Skeletal muscle satellite cell (primary cell): ENCODE measurements at regions not wholly inside any gene's neighbourhood (a gene's known extent, or its start where the extent isn't known, plus 50 kb on each side); places are given as distances from the start of the nearest gene placed in this dataset.

Experiments used
- H3K27me3 ChIP-seq: 2 replicates; pipeline ENCODE4 v1.7.0; 2013; ENCODE audit warnings: low read length; ENCODE audit not compliant: control insufficient read depth, insufficient read depth
- H3K36me3 ChIP-seq: 2 replicates; pipeline ENCODE4 v1.7.0; 2013; ENCODE audit warnings: mild to moderate bottlenecking, control low read depth, low read length; ENCODE audit not compliant: insufficient read depth
- H3K4me1 ChIP-seq: 2 replicates; pipeline ENCODE4 v1.7.0; 2013; ENCODE audit warnings: low read length; ENCODE audit not compliant: control insufficient read depth, insufficient read depth
- H3K4me2 ChIP-seq: 2 replicates; pipeline ENCODE4 v1.7.0; 2013; ENCODE audit warnings: mild to moderate bottlenecking, low read length
- H3K4me3 ChIP-seq: 2 replicates; pipeline ENCODE4 v1.7.0; 2013; ENCODE audit warnings: low read length
- H3K9ac ChIP-seq: 2 replicates; pipeline ENCODE4 v1.7.0; 2013; ENCODE audit warnings: mild to moderate bottlenecking, low read depth, low read length, moderate library complexity
- H3K9me3 ChIP-seq: replicated peaks from 2 replicates; pipeline ENCODE4 v1.7.0; 2013; ENCODE audit warnings: mild to moderate bottlenecking, control low read depth, low read length

- Histone ChIP-seq H3K4me3 (no peak overlapping the region), H3K27me3 (no peaks in the 10 kb centered on the region), H3K36me3 (no peaks in the 10 kb centered on the region), H3K4me2 (no peak overlapping the region), H3K4me1 (no peaks in the 10 kb centered on the region), H3K9me3 (no peaks in the 10 kb centered on the region), H3K9ac (no peak overlapping the region)
These were observed 519.1 kb downstream of the IQCM start for GRCh38 chr4:149296503-149296902.

DNA sequence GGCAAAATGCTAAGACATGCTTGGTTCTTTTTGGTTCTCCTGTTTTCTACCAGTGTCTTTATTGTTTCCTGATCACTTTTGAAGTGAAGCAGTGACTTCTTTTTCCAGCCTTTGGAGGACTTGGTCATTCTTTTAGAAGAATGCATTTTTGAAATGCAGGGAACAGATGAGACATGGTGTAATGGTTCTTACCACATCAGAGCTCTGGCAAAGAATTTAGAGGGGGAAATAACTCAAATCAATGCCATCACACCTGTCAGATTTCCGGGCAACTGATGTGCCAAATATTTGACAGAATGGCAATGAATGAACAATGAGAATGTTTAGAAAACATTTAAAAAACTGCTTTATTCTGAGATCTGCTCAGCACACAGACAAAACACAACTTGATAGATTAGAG, 519.6 kb downstream of the IQCM start:
- no peak overlapping the region for H3K4me3 ChIP-seq
- H3K4me2 ChIP-seq, result no peak overlapping the region
- H3K36me3 ChIP-seq, result no peaks in the 10 kb centered on the region
- H3K9ac ChIP-seq, result no peak overlapping the region
- H3K9me3 ChIP-seq, result no peaks in the 10 kb centered on the region
- no peaks in the 10 kb centered on the region for H3K4me1 ChIP-seq
- H3K27me3 ChIP-seq, result no peaks in the 10 kb centered on the region

GRCh38 chr4:149294601-149295000, 521.0 kb downstream of the IQCM start:
- Histone ChIP-seq H3K9me3 (no peaks in the 10 kb centered on the region), H3K4me3 (no peak overlapping the region), H3K27me3 (no peaks in the 10 kb centered on the region), H3K9ac (no peak overlapping the region), H3K4me2 (no peak overlapping the region), H3K4me1 (no peaks in the 10 kb centered on the region), H3K36me3 (no peaks in the 10 kb centered on the region)

DNA sequence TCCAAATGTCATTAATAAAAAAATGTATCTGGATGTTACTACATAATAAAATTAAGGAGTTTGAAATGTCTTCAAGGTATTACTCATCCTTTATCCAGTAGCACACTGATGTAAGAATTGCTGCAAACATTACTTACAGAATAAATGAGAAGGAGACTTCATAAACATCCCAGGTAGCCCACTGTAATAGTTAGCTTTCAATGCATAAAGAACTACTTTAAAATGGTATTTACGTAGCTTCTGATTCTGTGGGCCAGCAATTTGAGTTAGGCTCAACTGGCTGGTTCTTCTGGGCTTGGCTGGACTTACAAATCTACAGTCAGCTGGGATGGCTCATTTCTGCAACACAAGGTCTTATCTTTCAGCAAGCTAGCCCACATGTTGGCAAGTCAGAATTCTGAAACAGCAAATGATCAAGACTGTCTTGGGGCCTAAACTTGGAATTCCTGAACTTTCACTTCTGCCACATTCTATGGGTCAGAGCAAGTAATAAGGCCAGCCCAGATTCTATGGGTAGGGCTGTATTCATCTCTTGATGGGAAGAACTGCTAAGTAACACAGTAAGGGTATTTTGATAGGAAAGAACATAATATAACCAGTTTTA, 522.5 kb downstream of the IQCM start:
- no peak overlapping the region for H3K4me2 ChIP-seq
- H3K36me3 ChIP-seq, result no peaks in the 10 kb centered on the region
- H3K9me3 ChIP-seq, result no peaks in the 10 kb centered on the region
- no peaks in the 10 kb centered on the region for H3K4me1 ChIP-seq
- no peak overlapping the region for H3K4me3 ChIP-seq
- no peaks in the 10 kb centered on the region for H3K27me3 ChIP-seq
- no peak overlapping the region for H3K9ac ChIP-seq

- no peak overlapping the region for H3K9ac ChIP-seq
- no peaks in the 10 kb centered on the region for H3K9me3 ChIP-seq
- no peaks in the 10 kb centered on the region for H3K27me3 ChIP-seq
- H3K36me3 ChIP-seq, result no peaks in the 10 kb centered on the region
- H3K4me3 ChIP-seq, result no peak overlapping the region
- no peaks in the 10 kb centered on the region for H3K4me1 ChIP-seq
- no peak overlapping the region for H3K4me2 ChIP-seq
These were observed 523.1 kb downstream of the IQCM start for GRCh38 chr4:149292425-149293007.

DNA sequence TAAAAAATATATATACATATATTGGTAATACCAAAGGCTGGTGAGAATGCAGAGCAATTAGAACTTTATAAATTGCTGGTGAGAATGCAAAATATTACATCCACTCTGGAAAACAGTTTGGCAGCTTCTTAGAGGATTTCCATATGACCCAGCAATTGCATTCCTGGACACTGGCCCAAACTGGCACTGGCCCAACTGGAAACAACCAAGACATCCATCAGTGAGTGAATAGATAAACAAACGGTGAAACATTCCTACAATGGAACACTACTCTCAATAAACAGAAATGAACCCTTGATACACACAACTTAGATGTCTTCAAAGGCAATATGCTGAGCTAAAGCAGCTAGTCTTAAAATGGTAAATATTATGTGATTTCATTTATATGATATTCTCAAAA, 524.2 kb downstream of the IQCM start:
- Histone ChIP-seq H3K27me3 (no peaks in the 10 kb centered on the region), H3K4me3 (no peak overlapping the region), H3K9me3 (no peaks in the 10 kb centered on the region), H3K36me3 (no peaks in the 10 kb centered on the region), H3K4me1 (no peaks in the 10 kb centered on the region), H3K9ac (no peak overlapping the region), H3K4me2 (no peak overlapping the region)

- H3K36me3 ChIP-seq, result no peaks in the 10 kb centered on the region
- H3K4me2 ChIP-seq, result no peak overlapping the region
- no peaks in the 10 kb centered on the region for H3K9me3 ChIP-seq
- H3K4me1 ChIP-seq, result no peaks in the 10 kb centered on the region
- H3K9ac ChIP-seq, result no peak overlapping the region
- H3K4me3 ChIP-seq, result no peak overlapping the region
- no peaks in the 10 kb centered on the region for H3K27me3 ChIP-seq
These were observed 534.8 kb downstream of the IQCM start for GRCh38 chr4:149280806-149281205.

DNA sequence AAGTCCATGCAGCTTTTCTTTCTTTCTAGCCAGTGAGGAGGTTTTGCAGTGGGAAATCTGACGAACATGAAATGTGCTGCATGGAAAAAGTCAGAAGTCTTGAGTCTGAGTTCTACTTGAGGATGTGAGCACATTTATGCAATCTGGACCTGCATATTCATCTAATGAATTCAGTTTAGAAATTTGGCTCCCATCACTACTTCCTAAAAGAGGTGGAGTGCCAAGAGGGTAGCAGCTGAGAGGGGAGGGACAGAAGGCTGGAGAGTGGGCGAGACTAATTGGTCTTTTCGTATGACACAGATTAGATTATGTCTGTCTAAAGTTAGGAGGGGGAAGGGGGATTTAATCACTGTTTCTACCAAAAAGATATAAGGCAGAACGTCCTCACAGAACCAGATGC, 535.9 kb downstream of the IQCM start:
- Histone ChIP-seq H3K9ac (no peak overlapping the region), H3K4me2 (no peak overlapping the region), H3K4me1 (no peaks in the 10 kb centered on the region), H3K9me3 (no peaks in the 10 kb centered on the region), H3K4me3 (no peak overlapping the region), H3K36me3 (no peaks in the 10 kb centered on the region), H3K27me3 (no peaks in the 10 kb centered on the region)

DNA sequence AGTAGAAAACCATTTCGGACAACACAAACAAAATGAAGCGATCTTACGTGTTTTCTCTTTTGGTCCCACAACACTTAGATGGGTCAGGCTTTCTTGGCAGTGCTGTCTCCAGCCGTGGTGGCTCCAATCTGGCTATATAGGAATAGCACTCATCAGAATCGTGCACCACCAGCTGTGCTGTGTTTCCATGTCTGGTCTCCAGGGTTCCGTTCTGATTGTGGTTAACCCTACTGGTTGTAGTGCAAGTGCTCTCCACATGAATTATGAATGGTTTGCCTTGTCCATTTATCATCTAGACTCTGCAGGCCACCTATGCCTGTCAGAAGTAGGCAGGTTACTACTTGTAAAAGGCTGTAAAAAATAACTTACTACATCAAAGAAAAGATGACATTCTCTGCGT, 536.3 kb downstream of the IQCM start:
- Histone ChIP-seq H3K9ac (no peak overlapping the region), H3K4me3 (no peak overlapping the region), H3K9me3 (no peaks in the 10 kb centered on the region), H3K36me3 (no peaks in the 10 kb centered on the region), H3K4me2 (no peak overlapping the region), H3K4me1 (no peaks in the 10 kb centered on the region), H3K27me3 (no peaks in the 10 kb centered on the region)

GRCh38 chr4:149277705-149278104, 537.9 kb downstream of the IQCM start:
- no peaks in the 10 kb centered on the region for H3K36me3 ChIP-seq
- no peak overlapping the region for H3K4me2 ChIP-seq
- no peak overlapping the region for H3K4me3 ChIP-seq
- no peaks in the 10 kb centered on the region for H3K27me3 ChIP-seq
- H3K4me1 ChIP-seq, result no peaks in the 10 kb centered on the region
- no peaks in the 10 kb centered on the region for H3K9me3 ChIP-seq
- no peak overlapping the region for H3K9ac ChIP-seq

- no peaks in the 10 kb centered on the region for H3K9me3 ChIP-seq
- H3K27me3 ChIP-seq, result no peaks in the 10 kb centered on the region
- H3K4me1 ChIP-seq, result no peaks in the 10 kb centered on the region
- no peak overlapping the region for H3K4me2 ChIP-seq
- no peak overlapping the region for H3K4me3 ChIP-seq
- no peaks in the 10 kb centered on the region for H3K36me3 ChIP-seq
- no peak overlapping the region for H3K9ac ChIP-seq
These were observed 545.8 kb downstream of the IQCM start for GRCh38 chr4:149269835-149270234.

GRCh38 chr4:149266301-149266700, 549.3 kb downstream of the IQCM start:
- Histone ChIP-seq H3K4me1 (no peaks in the 10 kb centered on the region), H3K4me2 (no peak overlapping the region), H3K9ac (no peak overlapping the region), H3K36me3 (no peaks in the 10 kb centered on the region), H3K4me3 (no peak overlapping the region), H3K9me3 (no peaks in the 10 kb centered on the region), H3K27me3 (no peaks in the 10 kb centered on the region)
